A673 (cell line): ENCODE measurements at regions not wholly inside any gene's neighbourhood (a gene's known extent, or its start where the extent isn't known, plus 50 kb on each side); places are given as distances from the start of the nearest gene placed in this dataset.
"Not testable (repeated sequence)": the region's sequence is repeated elsewhere in the genome, so short reads cannot be mapped to it uniquely, and the experiment has no call there.

Source experiments
- CTCF ChIP-seq: fragments of 300-800, 200-600 bp; sonication (generic); conservative IDR thresholded peaks from 2 replicates; pipeline ENCODE4 v1.5.1; 2017; ENCODE audit warnings: low read depth, mild to moderate bottlenecking, antibody characterized with exemption, low read length, moderate library complexity, mixed read lengths
- EZH2 ChIP-seq: fragments of 200-600 bp; sonication (generic); IDR thresholded peaks from 2 replicates; pipeline ENCODE4 v1.6.1; 2017; ENCODE audit warnings: borderline replicate concordance, low read depth, mild to moderate bottlenecking, mixed read lengths, antibody characterized with exemption, low read length; ENCODE audit not compliant: poor library complexity, severe bottlenecking

- TF ChIP-seq CTCF, EZH2: not testable (repeated sequence)
These were observed 518.5 kb upstream of the TPTE start for GRCh38 chr21:10002762-10003313.
